ENCODE measurements at regions not wholly inside any gene's neighbourhood (a gene's known extent, or its start where the extent isn't known, plus 50 kb on each side); places are given as distances from the start of the nearest gene placed in this dataset.

DNA sequence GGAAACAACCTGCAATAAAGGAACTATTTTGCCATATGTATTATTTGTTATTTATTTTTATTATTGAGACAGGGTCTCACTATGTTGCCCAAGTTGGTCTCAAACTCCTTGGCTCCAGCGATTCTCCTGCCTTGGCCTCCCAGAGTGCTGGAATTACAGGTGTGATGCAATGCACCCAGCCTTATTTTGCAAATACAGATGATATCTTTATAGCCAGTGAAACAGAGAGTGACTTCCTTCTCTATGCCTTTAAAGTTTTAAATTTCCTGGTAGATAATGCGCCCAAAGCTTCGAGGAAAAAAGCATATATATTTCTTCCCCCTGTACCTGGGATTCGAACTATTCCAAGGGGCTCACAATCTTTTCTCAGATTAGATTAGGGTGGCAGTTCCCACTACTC lies 601.1 kb upstream of the HTR2C start:
- DNase-seq = no peak
- intact Hi-C loops (cut with micrococcal nuclease; ENCODE audit: unreplicated experiment) = no loop called here
- Mint-ChIP-seq H3K4me1 (ENCODE audit: low read depth, unreplicated experiment) (no peaks in the 10 kb centered on the region), H3K36me3 (ENCODE audit: insufficient read depth, unreplicated experiment) (no peaks in the 10 kb centered on the region), H3K4me3 (ENCODE audit: low read depth, unreplicated experiment) (no peak overlapping the region), H3K27ac (ENCODE audit: unreplicated experiment) (no peak overlapping the region), H3K9me3 (ENCODE audit: low read depth, unreplicated experiment) (peaks cover 12% of the 10 kb centered on the region), H3K27me3 (ENCODE audit: unreplicated experiment) (no peaks in the 10 kb centered on the region)
- TF ChIP-seq, protein P1, sequence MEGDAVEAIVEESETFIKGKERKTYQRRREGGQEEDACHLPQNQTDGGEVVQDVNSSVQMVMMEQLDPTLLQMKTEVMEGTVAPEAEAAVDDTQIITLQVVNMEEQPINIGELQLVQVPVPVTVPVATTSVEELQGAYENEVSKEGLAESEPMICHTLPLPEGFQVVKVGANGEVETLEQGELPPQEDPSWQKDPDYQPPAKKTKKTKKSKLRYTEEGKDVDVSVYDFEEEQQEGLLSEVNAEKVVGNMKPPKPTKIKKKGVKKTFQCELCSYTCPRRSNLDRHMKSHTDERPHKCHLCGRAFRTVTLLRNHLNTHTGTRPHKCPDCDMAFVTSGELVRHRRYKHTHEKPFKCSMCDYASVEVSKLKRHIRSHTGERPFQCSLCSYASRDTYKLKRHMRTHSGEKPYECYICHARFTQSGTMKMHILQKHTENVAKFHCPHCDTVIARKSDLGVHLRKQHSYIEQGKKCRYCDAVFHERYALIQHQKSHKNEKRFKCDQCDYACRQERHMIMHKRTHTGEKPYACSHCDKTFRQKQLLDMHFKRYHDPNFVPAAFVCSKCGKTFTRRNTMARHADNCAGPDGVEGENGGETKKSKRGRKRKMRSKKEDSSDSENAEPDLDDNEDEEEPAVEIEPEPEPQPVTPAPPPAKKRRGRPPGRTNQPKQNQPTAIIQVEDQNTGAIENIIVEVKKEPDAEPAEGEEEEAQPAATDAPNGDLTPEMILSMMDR (IDR thresholded peaks at IDR 0.05; ENCODE audit: unreplicated experiment) = no peak
- BruUV-seq (replicated peaks) = no TSS peak
- CTCF ChIA-PET = no interaction called here

DNA sequence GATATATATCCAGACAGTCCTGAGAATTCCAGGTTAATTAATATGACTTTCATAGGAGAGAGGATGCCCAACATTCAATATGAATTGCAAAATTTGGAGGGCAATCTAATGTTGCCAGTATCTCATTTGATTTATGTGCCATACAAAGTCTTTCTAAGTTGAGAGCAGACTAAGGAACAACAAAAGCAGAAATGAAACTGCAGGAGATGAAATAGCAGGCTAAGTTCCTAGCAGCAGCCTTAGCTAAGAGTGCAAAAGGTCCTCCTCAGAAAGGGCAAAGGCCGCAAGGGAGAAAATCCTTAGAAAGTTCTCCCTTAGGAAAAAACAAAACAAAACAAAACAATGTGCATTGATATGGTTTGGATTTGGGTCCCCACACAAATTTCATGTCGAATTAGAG lies 602.9 kb upstream of the HTR2C start:
- Mint-ChIP-seq H3K27ac (ENCODE audit: unreplicated experiment) (no peak overlapping the region), H3K27me3 (ENCODE audit: unreplicated experiment) (no peaks in the 10 kb centered on the region), H3K4me1 (ENCODE audit: low read depth, unreplicated experiment) (no peaks in the 10 kb centered on the region), H3K9me3 (ENCODE audit: low read depth, unreplicated experiment) (peaks cover 14% of the 10 kb centered on the region), H3K36me3 (ENCODE audit: insufficient read depth, unreplicated experiment) (no peaks in the 10 kb centered on the region), H3K4me3 (ENCODE audit: low read depth, unreplicated experiment) (no peak overlapping the region)
- CTCF ChIA-PET = no interaction called here
- TF ChIP-seq, protein P1 (IDR thresholded peaks at IDR 0.05; ENCODE audit: unreplicated experiment) = no peak
- intact Hi-C loops (cut with micrococcal nuclease; ENCODE audit: unreplicated experiment) = no loop called here
- no TSS peak for BruUV-seq (replicated peaks)
- DNase-seq = no peak

DNA sequence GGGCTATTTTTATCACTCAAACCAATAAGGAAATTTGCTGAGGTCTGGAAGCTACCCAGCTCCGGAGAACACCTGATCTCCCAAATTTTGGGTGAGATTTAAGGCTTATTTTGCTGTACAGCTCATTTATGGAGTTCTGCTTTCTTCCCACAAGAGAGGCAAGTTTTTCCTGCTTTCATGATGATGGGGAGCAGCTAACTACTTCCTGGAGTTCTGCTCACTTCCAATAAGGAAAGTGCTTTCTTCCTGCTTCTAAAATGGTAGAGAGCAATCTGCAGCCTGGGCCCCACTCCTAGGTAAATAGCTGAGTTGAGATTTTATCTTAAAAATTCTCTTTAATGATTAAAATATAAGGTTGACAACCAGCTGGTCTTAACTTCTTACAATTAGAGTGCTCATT lies 606.0 kb upstream of the HTR2C start:
- H3K9me3 Mint-ChIP-seq (ENCODE audit: low read depth, unreplicated experiment) = peaks cover 15% of the 10 kb centered on the region
- no peaks in the 10 kb centered on the region for H3K36me3 Mint-ChIP-seq (ENCODE audit: insufficient read depth, unreplicated experiment)
- H3K4me1 Mint-ChIP-seq (ENCODE audit: low read depth, unreplicated experiment) = no peaks in the 10 kb centered on the region
- no peaks in the 10 kb centered on the region for H3K27me3 Mint-ChIP-seq (ENCODE audit: unreplicated experiment)
- intact Hi-C loops (cut with micrococcal nuclease; ENCODE audit: unreplicated experiment) = no loop called here
- DNase-seq = no peak
- CTCF ChIA-PET = no interaction called here
- BruUV-seq (replicated peaks) = no TSS peak
- no peak overlapping the region for H3K27ac Mint-ChIP-seq (ENCODE audit: unreplicated experiment)
- TF ChIP-seq, protein P1 (IDR thresholded peaks at IDR 0.05; ENCODE audit: unreplicated experiment) = no peak
- H3K4me3 Mint-ChIP-seq (ENCODE audit: low read depth, unreplicated experiment) = no peak overlapping the region

DNA sequence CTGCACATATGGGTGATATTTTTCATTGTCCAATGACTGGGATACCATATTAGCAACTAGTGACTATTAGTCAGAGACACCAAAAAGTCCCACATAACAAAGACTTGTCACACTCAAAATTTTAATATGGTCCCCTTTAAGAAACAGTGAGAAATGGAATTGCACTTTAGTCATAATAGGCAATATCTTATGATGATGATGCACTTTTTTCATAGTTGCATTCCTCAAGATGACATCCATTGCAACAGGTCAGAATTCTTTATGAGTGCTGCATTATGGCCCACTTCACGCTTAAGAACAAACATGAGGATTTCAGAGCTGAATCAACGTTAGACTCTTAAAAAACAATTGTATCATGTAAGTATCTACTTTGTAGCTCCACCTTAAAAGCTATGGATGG lies 608.4 kb upstream of the HTR2C start:
- Mint-ChIP-seq H3K4me3 (ENCODE audit: low read depth, unreplicated experiment) (no peak overlapping the region), H3K27ac (ENCODE audit: unreplicated experiment) (no peak overlapping the region), H3K9me3 (ENCODE audit: low read depth, unreplicated experiment) (peaks cover 8% of the 10 kb centered on the region), H3K36me3 (ENCODE audit: insufficient read depth, unreplicated experiment) (no peaks in the 10 kb centered on the region), H3K4me1 (ENCODE audit: low read depth, unreplicated experiment) (no peaks in the 10 kb centered on the region), H3K27me3 (ENCODE audit: unreplicated experiment) (no peaks in the 10 kb centered on the region)
- DNase-seq = no peak
- CTCF ChIA-PET = no interaction called here
- TF ChIP-seq, protein P1 (IDR thresholded peaks at IDR 0.05; ENCODE audit: unreplicated experiment) = no peak
- no TSS peak for BruUV-seq (replicated peaks)
- intact Hi-C loops (cut with micrococcal nuclease; ENCODE audit: unreplicated experiment) = no loop called here

DNA sequence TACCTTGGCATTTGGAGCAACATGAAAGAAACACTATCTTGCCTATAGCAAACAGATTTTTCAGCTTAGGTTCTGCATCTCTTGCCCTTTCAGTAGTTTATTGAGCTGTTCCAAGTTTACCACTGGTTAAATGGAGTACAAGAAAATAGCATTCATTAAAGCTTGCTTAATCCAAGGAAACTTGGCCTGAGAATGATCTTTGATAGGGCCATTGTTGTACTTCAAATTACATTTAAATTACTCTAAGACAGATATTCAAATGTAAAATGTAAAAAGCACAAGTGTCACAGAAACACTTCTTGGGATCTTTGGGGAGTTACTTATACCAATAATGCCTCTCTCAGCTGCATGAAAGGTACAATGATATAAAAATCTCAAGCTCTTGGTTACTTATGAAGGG lies 609.0 kb upstream of the HTR2C start:
- H3K36me3 Mint-ChIP-seq (ENCODE audit: insufficient read depth, unreplicated experiment) = no peaks in the 10 kb centered on the region
- peaks cover 11% of the 10 kb centered on the region for H3K9me3 Mint-ChIP-seq (ENCODE audit: low read depth, unreplicated experiment)
- H3K4me3 Mint-ChIP-seq (ENCODE audit: low read depth, unreplicated experiment) = no peak overlapping the region
- DNase-seq = no peak
- no peaks in the 10 kb centered on the region for H3K27me3 Mint-ChIP-seq (ENCODE audit: unreplicated experiment)
- no peaks in the 10 kb centered on the region for H3K4me1 Mint-ChIP-seq (ENCODE audit: low read depth, unreplicated experiment)
- no peak overlapping the region for H3K27ac Mint-ChIP-seq (ENCODE audit: unreplicated experiment)
- intact Hi-C loops (cut with micrococcal nuclease; ENCODE audit: unreplicated experiment) = no loop called here
- BruUV-seq (replicated peaks) = no TSS peak
- TF ChIP-seq, protein P1 (IDR thresholded peaks at IDR 0.05; ENCODE audit: unreplicated experiment) = no peak
- CTCF ChIA-PET = no interaction called here

Data from Calu3 (cell line).